NB4 (cell line): ENCODE measurements at regions not wholly inside any gene's neighbourhood (a gene's known extent, or its start where the extent isn't known, plus 50 kb on each side); places are given as distances from the start of the nearest gene placed in this dataset.

ENCODE experiments used
- CTCF ChIP-seq: IDR thresholded peaks from one replicate; pipeline ENCODE4 v1.5.1; 2012; ENCODE audit warnings: low read depth, low read length
- MYC ChIP-seq: IDR thresholded peaks from 2 replicates; pipeline ENCODE4 v1.6.1; 2011; ENCODE audit warnings: low read depth, low read length
- POLR2A ChIP-seq: IDR thresholded peaks from 2 replicates; pipeline ENCODE4 v1.6.1; 2011; ENCODE audit warnings: mild to moderate bottlenecking; ENCODE audit not compliant: insufficient read length; ENCODE audit errors: extremely low read depth

- no peak for TF ChIP-seq CTCF
- no peak for TF ChIP-seq MYC
- TF ChIP-seq POLR2A, result no peak
Observed at GRCh38 chr4:71185037-71185436, 153.8 kb upstream of the SLC4A4 start.
